HUES48 (cell line): ENCODE measurements at regions not wholly inside any gene's neighbourhood (a gene's known extent, or its start where the extent isn't known, plus 50 kb on each side); places are given as distances from the start of the nearest gene placed in this dataset.

ENCODE experiments used
- H3K27ac ChIP-seq: one replicate; pipeline ENCODE4 v1.7.0; 2013; ENCODE audit warnings: low read depth, low read length, inconsistent platforms
- H3K27me3 ChIP-seq: 2 replicates; pipeline ENCODE4 v1.6.1; 2013; ENCODE audit warnings: mild to moderate bottlenecking, low read length; ENCODE audit not compliant: control insufficient read depth, insufficient read depth
- H3K36me3 ChIP-seq: 2 replicates; pipeline ENCODE4 v1.6.1; 2013; ENCODE audit warnings: low read length; ENCODE audit not compliant: control insufficient read depth, insufficient read depth
- H3K4me1 ChIP-seq: 2 replicates; pipeline ENCODE4 v1.6.1; 2013; ENCODE audit warnings: mild to moderate bottlenecking, low read length; ENCODE audit not compliant: control insufficient read depth, insufficient read depth
- H3K4me3 ChIP-seq: 2 replicates; pipeline ENCODE4 v1.5.1; 2013; ENCODE audit warnings: mild to moderate bottlenecking, low read depth, low read length
- H3K9ac ChIP-seq: 2 replicates; pipeline ENCODE4 v1.6.1; 2013; ENCODE audit warnings: mild to moderate bottlenecking, low read depth, low read length, moderate library complexity
- H3K9me3 ChIP-seq: 2 replicates; pipeline ENCODE4 v1.6.1; 2013; ENCODE audit warnings: low read length; ENCODE audit not compliant: control insufficient read depth, insufficient read depth

- H3K27me3 ChIP-seq: no peaks in the 10 kb centered on the region
- no peak overlapping the region for H3K9ac ChIP-seq
- H3K36me3 ChIP-seq: no peaks in the 10 kb centered on the region
- no peaks in the 10 kb centered on the region for H3K9me3 ChIP-seq
- H3K4me3 ChIP-seq: no peak overlapping the region
- no peak overlapping the region for H3K27ac ChIP-seq
- peaks cover 28% of the 10 kb centered on the region for H3K4me1 ChIP-seq
Measured at GRCh38 chr2:12261986-12262680, 454.6 kb upstream of the TRIB2 start.

DNA sequence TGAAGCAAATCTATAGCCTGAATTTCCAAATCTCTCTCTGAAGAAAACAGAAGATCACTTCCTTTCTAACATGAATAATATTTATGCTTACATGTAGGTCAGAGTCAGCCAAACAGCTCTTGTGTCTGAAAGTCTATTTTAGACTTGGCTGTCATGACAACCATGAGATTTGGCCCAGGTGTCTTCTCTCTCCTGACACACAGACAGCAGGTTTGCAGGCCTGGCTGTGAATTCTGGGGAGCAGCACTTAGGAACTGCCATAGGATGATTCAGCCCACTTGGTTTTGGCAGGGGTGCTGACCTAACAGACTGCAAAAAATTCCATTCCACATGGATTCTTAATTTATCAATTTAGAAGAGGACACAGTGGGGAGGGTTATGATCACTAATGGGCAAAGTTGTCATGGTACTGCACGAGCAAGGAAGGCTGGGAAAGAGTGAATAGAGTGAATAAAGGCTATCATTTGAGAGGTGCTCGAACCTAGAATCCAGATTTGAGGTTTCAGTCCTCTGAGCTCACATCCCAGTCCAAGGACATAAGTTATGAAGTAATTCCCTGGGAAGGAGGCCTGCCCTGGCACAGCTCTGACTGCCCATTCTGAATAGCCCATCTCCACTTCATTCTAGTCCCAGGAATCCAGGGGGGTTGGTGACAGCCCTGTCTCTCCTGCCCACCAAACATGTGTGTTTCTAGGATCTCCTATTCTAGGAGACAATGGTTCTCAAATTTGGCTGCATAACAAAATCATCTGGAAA is 453.9 kb upstream of the TRIB2 start:
- peaks cover 28% of the 10 kb centered on the region for H3K4me1 ChIP-seq
- H3K4me3 ChIP-seq: no peak overlapping the region
- H3K9ac ChIP-seq: no peak overlapping the region
- H3K27me3 ChIP-seq: no peaks in the 10 kb centered on the region
- no peaks in the 10 kb centered on the region for H3K9me3 ChIP-seq
- H3K27ac ChIP-seq: peak overlapping the region; percentile 80
- no peaks in the 10 kb centered on the region for H3K36me3 ChIP-seq

DNA sequence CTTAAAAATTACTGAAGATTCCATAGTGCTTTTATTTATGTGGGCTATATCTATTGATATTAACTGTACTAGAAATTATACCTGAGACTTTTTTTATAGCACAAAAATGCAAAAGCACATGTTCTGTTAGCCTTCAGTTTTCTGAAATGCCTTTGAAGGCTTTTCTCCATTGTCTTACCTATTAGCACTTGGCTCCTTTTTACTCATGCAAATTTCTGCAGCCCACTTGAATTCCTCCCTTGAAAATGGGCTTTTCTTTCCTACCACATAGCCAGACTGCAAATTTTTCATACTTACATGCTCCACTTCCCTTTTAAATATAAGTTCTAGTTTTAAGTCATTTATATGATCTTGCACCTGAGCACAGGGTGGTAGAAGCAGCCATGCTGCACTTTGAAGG is 453.0 kb upstream of the TRIB2 start:
- Histone ChIP-seq H3K4me3 (peak overlapping the region; percentile 40; the same call in 1 of the 2 replicates), H3K4me1 (peaks cover 28% of the 10 kb centered on the region), H3K27ac (peak overlapping the region; percentile 80), H3K36me3 (no peaks in the 10 kb centered on the region), H3K9ac (no peak overlapping the region), H3K27me3 (no peaks in the 10 kb centered on the region), H3K9me3 (no peaks in the 10 kb centered on the region)

GRCh38 chr2:12264146-12264545 is 452.6 kb upstream of the TRIB2 start:
- peaks cover 28% of the 10 kb centered on the region for H3K4me1 ChIP-seq
- no peak overlapping the region for H3K9ac ChIP-seq
- H3K9me3 ChIP-seq: no peaks in the 10 kb centered on the region
- H3K27me3 ChIP-seq: no peaks in the 10 kb centered on the region
- H3K4me3 ChIP-seq: peak overlapping the region; percentile 40; the same call in 1 of the 2 replicates
- H3K36me3 ChIP-seq: no peaks in the 10 kb centered on the region
- peak overlapping the region; percentile 80 for H3K27ac ChIP-seq

DNA sequence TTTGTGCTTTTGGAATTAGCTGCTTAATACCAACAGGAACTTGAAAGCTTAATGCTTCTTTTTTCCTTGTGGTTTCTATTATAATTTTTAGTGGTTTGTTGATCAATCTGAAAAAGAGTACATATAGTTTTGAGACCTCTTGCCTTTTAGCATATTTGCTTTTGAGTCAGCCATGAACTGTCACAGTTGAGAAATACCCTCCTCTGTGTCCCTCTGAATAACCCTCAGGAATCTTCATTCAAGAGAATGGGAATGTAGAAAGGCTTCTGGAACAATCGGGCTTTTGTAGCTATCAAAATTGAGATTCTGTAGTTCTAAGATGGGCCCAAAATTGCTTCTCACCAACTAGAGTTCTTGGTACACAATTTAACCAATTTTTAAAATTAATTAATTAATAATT is 451.1 kb upstream of the TRIB2 start:
- H3K4me3 ChIP-seq: no peak overlapping the region
- H3K27me3 ChIP-seq: no peaks in the 10 kb centered on the region
- no peaks in the 10 kb centered on the region for H3K9me3 ChIP-seq
- no peak overlapping the region for H3K27ac ChIP-seq
- H3K9ac ChIP-seq: no peak overlapping the region
- peaks cover 28% of the 10 kb centered on the region for H3K4me1 ChIP-seq
- no peaks in the 10 kb centered on the region for H3K36me3 ChIP-seq

GRCh38 chr2:12267042-12267441 is 449.7 kb upstream of the TRIB2 start:
- H3K4me3 ChIP-seq: no peak overlapping the region
- no peak overlapping the region for H3K9ac ChIP-seq
- H3K4me1 ChIP-seq: peaks cover 26% of the 10 kb centered on the region
- no peaks in the 10 kb centered on the region for H3K9me3 ChIP-seq
- H3K27me3 ChIP-seq: no peaks in the 10 kb centered on the region
- no peaks in the 10 kb centered on the region for H3K36me3 ChIP-seq
- H3K27ac ChIP-seq: no peak overlapping the region

- H3K9me3 ChIP-seq: no peaks in the 10 kb centered on the region
Measured at GRCh38 chr2:12269041-12269972, 447.4 kb upstream of the TRIB2 start.

GRCh38 chr2:12270876-12271588 is 445.7 kb upstream of the TRIB2 start:
- no peak overlapping the region for H3K9ac ChIP-seq
- H3K27ac ChIP-seq: no peak overlapping the region
- no peak overlapping the region for H3K4me3 ChIP-seq
- H3K9me3 ChIP-seq: no peaks in the 10 kb centered on the region
- H3K36me3 ChIP-seq: no peaks in the 10 kb centered on the region
- H3K27me3 ChIP-seq: no peaks in the 10 kb centered on the region
- no peaks in the 10 kb centered on the region for H3K4me1 ChIP-seq

More at GRCh38 chr2:12269041-12269972, 447.4 kb upstream of the TRIB2 start:
- no peak overlapping the region for H3K27ac ChIP-seq
- no peak overlapping the region for H3K4me3 ChIP-seq
- peaks cover 5% of the 10 kb centered on the region; the same call in 1 of the 2 replicates for H3K4me1 ChIP-seq
- no peaks in the 10 kb centered on the region for H3K36me3 ChIP-seq
- H3K27me3 ChIP-seq: no peaks in the 10 kb centered on the region
- no peak overlapping the region for H3K9ac ChIP-seq

GRCh38 chr2:12271589-12271984 is 445.1 kb upstream of the TRIB2 start:
- Histone ChIP-seq H3K27ac (no peak overlapping the region), H3K4me3 (no peak overlapping the region), H3K27me3 (no peaks in the 10 kb centered on the region), H3K36me3 (no peaks in the 10 kb centered on the region), H3K4me1 (no peaks in the 10 kb centered on the region), H3K9me3 (no peaks in the 10 kb centered on the region), H3K9ac (no peak overlapping the region)

DNA sequence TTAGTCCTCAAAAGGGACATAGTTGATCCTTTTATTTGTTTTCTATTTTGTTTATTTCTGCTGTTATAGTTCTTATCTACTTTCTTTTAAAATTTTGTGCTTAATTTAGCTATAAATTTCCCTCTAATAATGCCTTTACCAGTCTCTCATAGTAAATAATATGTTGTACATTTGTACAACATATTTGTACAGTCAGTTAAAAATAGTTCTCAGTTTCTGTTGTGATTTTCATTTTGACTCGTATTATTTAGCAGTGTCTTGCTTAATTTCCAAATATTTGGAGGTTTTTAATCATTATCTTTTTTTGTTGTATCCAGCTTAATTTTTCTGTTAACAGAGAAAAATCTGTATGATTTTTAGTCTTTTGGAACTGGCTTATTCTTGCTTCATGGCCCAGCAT is 443.6 kb upstream of the TRIB2 start:
- H3K27me3 ChIP-seq: no peaks in the 10 kb centered on the region
- no peak overlapping the region for H3K4me3 ChIP-seq
- peaks cover 9% of the 10 kb centered on the region for H3K4me1 ChIP-seq
- H3K27ac ChIP-seq: no peak overlapping the region
- no peaks in the 10 kb centered on the region for H3K36me3 ChIP-seq
- no peaks in the 10 kb centered on the region for H3K9me3 ChIP-seq
- no peak overlapping the region for H3K9ac ChIP-seq
